Esophagus squamous epithelium (tissue), 4 donors: ENCODE measurements at regions not wholly inside any gene's neighbourhood (a gene's known extent, or its start where the extent isn't known, plus 50 kb on each side); places are given as distances from the start of the nearest gene placed in this dataset.

Experiments
- POLR2A ChIP-seq, 4 donors: fragments of 450-650 bp; IDR thresholded peaks; one replicate each; pipeline ENCODE4 v1.6.1; 2017; ENCODE audit warnings: antibody characterized with exemption in 4 of 4, mild to moderate bottlenecking in 4 of 4, moderate library complexity in 3 of 4
- TF ChIP-seq, protein P1 (sequence below), 6 experiments: fragments of 450-650 bp in 4 of 6; fragments of 200-600 bp in 2 of 6; sonication (generic) in 2 of 6; IDR thresholded peaks; one replicate each; pipeline ENCODE4 v1.5.1; 2016 to 2019; ENCODE audit warnings: antibody characterized with exemption in 6 of 6, mild to moderate bottlenecking in 4 of 6, moderate library complexity in 4 of 6

- TF ChIP-seq, protein P1, sequence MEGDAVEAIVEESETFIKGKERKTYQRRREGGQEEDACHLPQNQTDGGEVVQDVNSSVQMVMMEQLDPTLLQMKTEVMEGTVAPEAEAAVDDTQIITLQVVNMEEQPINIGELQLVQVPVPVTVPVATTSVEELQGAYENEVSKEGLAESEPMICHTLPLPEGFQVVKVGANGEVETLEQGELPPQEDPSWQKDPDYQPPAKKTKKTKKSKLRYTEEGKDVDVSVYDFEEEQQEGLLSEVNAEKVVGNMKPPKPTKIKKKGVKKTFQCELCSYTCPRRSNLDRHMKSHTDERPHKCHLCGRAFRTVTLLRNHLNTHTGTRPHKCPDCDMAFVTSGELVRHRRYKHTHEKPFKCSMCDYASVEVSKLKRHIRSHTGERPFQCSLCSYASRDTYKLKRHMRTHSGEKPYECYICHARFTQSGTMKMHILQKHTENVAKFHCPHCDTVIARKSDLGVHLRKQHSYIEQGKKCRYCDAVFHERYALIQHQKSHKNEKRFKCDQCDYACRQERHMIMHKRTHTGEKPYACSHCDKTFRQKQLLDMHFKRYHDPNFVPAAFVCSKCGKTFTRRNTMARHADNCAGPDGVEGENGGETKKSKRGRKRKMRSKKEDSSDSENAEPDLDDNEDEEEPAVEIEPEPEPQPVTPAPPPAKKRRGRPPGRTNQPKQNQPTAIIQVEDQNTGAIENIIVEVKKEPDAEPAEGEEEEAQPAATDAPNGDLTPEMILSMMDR (IDR thresholded peaks at IDR 0.05): no peak
- TF ChIP-seq POLR2A (IDR thresholded peaks at IDR 0.05): no peak
These were observed 154.2 kb upstream of the ZNF236 start for GRCh38 chr18:76668119-76668518.
